ENCODE measurements at regions not wholly inside any gene's neighbourhood (a gene's known extent, or its start where the extent isn't known, plus 50 kb on each side); places are given as distances from the start of the nearest gene placed in this dataset.
A peak's percentile ranks its signal among the peaks of the same experiment; 100 is the strongest.

DNA sequence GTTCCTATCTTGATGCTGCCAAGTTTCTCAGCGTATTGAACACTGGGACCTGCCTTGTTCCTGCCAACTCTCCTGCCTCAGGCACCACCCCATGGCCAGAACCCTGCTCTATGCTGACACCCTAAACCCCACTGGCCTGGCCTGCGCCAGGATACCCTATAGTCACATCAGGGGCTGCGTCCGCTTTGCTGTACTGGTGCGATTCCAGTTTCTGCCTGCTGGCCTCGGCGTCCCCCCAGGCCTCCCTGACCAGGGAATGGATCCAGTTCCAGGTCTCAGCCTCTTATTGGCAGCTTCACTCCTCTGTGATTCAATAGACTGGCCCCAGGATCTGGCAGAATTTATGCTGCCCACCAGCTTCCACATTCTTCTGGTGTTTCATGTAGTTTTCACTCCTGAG, 55.0 kb downstream of the GPR6 start:
- Histone ChIP-seq H3K9me3 (no peaks in the 10 kb centered on the region), H3K27me3 (no peaks in the 10 kb centered on the region), H3K4me3 (no peak overlapping the region), H3K4me1 (no peaks in the 10 kb centered on the region), H3K36me3 (no peaks in the 10 kb centered on the region), H3K27ac (no peak overlapping the region)
- intact Hi-C loops (cut with DNase I), result no loop called here
- ATAC-seq (no peak), DNase-seq (no peak)
- TF ChIP-seq, protein P1, sequence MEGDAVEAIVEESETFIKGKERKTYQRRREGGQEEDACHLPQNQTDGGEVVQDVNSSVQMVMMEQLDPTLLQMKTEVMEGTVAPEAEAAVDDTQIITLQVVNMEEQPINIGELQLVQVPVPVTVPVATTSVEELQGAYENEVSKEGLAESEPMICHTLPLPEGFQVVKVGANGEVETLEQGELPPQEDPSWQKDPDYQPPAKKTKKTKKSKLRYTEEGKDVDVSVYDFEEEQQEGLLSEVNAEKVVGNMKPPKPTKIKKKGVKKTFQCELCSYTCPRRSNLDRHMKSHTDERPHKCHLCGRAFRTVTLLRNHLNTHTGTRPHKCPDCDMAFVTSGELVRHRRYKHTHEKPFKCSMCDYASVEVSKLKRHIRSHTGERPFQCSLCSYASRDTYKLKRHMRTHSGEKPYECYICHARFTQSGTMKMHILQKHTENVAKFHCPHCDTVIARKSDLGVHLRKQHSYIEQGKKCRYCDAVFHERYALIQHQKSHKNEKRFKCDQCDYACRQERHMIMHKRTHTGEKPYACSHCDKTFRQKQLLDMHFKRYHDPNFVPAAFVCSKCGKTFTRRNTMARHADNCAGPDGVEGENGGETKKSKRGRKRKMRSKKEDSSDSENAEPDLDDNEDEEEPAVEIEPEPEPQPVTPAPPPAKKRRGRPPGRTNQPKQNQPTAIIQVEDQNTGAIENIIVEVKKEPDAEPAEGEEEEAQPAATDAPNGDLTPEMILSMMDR (IDR thresholded peaks at IDR 0.05), result no peak

DNA sequence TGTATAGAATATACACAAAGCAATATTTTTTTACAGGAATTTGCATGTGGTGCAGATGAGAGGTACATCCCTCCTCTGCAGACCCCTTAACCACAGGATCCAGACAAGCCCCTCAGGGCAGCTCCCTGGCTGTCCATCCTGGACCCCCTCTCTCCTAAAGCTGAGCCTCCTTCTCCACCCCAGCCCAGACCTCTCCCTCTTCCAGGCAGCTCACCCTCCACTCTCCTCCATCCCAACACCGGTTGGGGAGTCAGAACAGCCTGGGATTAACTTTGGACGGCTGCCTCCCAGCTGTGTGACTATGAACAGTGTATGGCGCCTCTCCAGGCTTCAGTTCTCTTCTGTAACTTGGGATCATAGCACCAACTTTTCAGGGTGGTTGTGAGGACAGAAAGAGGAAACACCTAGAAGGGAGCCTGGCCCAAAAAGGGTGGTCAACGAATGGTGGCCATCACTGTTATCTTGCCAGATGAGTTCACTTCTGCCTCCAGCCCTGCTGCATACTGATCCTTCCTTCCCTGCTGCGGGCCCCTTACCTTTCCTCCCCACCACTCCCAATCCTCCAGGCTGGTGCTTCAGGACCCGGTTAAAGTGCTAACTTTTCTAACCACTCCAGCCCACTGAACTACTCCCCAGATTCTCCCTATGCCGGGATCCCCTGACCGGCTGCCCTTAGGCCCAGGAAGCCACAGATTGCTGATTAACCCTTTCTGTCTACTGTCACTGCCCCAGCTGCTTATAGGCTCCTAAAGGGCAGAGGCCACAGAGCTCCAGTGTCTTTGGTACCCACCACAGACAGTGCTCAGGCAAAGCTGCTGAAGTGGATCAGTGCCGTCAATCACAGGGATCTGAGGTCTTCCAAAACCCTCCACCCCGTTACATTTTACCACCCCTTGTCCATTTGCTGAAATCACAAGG, 55.9 kb downstream of the GPR6 start:
- intact Hi-C loops (cut with DNase I), result no loop called here
- Histone ChIP-seq H3K9me3 (no peaks in the 10 kb centered on the region), H3K27ac (no peak overlapping the region), H3K36me3 (no peaks in the 10 kb centered on the region), H3K4me3 (no peak overlapping the region), H3K4me1 (no peaks in the 10 kb centered on the region), H3K27me3 (no peaks in the 10 kb centered on the region)
- no peak for DNase-seq
- peak; percentile 19 for ATAC-seq
- TF ChIP-seq, protein P1 (IDR thresholded peaks at IDR 0.05), result no peak

- no peak for ATAC-seq
- DNase-seq, result no peak
- Histone ChIP-seq H3K27ac (no peak overlapping the region), H3K36me3 (no peaks in the 10 kb centered on the region), H3K4me1 (no peaks in the 10 kb centered on the region), H3K4me3 (no peak overlapping the region), H3K9me3 (no peaks in the 10 kb centered on the region), H3K27me3 (no peaks in the 10 kb centered on the region)
- intact Hi-C loops (cut with DNase I), result no loop called here
- TF ChIP-seq, protein P1 (IDR thresholded peaks at IDR 0.05), result no peak
Observed at GRCh38 chr6:110034667-110035036, 56.5 kb downstream of the GPR6 start.

DNA sequence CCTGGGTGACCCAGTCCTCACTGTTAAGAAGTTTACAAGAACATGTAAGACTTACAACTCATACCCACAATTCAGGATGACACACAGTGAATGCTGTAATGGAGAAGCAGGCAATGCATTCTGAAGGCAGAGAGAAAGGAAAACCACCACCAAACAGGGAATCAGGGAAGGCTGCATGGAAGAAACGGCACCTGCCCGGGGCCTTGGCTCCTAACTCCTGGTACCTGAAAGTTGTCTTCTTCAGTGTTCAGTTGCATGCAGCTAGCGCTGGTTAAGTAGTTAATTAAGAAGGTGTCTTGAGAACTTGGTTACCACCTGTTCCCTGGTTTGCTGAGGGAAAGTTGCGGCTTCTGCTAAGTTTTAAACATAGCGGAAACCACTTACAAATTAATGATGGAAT, 57.2 kb downstream of the GPR6 start:
- Histone ChIP-seq H3K27me3 (no peaks in the 10 kb centered on the region), H3K36me3 (no peaks in the 10 kb centered on the region), H3K9me3 (no peaks in the 10 kb centered on the region), H3K27ac (no peak overlapping the region), H3K4me1 (no peaks in the 10 kb centered on the region), H3K4me3 (no peak overlapping the region)
- TF ChIP-seq, protein P1 (IDR thresholded peaks at IDR 0.05), result no peak
- ATAC-seq (no peak), DNase-seq (no peak)
- intact Hi-C loops (cut with DNase I), result no loop called here

DNA sequence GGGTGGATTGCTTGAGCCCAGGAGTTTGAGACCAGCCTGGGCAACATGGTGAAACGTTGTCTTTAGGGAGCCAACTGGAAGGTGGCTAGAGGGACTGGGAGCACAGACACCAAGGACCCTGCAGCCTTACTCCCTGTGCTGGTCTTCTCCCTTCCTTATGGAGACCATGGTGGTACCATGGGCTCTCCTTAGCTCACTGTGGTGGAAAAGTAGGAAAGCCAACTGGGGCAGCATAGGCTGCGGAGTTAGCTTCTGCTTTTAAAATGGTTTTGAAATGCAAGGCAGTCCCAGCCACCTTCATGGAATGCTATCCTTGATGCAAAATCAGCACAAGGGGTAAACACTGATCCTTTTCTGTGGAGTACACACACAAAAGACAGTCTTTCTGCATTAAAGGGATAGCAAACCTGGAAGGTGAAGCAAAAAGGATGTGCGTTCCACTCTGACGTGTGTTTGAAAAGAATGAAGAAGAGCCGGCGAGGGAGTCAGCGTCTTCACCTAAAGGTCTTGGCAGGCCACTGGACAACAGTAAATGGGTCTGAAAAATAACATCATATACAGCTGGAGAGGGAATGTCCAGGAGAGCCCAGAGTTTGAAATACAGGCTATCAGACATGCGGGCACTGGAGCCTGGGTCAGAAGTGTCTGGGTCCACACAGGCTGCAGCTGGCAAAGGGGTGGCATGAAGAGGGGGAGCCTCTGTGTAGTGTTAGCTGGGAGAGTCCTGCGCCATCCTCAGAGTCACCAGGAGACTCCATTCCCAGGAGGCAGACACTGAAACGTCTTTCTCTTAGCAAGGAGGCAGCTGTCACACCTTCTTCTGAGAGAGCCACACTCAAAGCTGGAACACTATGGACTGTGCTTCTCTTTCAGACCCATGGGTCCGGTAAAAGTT, 58.5 kb downstream of the GPR6 start:
- Histone ChIP-seq H3K9me3 (no peaks in the 10 kb centered on the region), H3K4me3 (no peak overlapping the region), H3K27ac (no peak overlapping the region), H3K4me1 (no peaks in the 10 kb centered on the region), H3K36me3 (no peaks in the 10 kb centered on the region), H3K27me3 (no peaks in the 10 kb centered on the region)
- TF ChIP-seq, protein P1 (IDR thresholded peaks at IDR 0.05), result no peak
- DNase-seq (no peak), ATAC-seq (no peak)
- intact Hi-C loops (cut with DNase I), result no loop called here

All from upper lobe of right lung (tissue), 1 donor.